Glutamatergic neuron (in vitro differentiated cells): ENCODE measurements at regions not wholly inside any gene's neighbourhood (a gene's known extent, or its start where the extent isn't known, plus 50 kb on each side); places are given as distances from the start of the nearest gene placed in this dataset.

ENCODE experiments used
- DNase-seq: peaks from one replicate; pipeline ENCODE4 v3.0.0; 2022
- H3K27ac Mint-ChIP-seq: one replicate; pipeline ENCODE4 v1.8.0; 2020; ENCODE audit warnings: mild to moderate bottlenecking, mixed read lengths, inconsistent platforms; ENCODE audit not compliant: unreplicated experiment
- H3K27me3 Mint-ChIP-seq: one replicate; pipeline ENCODE4 v1.8.0; 2020; ENCODE audit warnings: mild to moderate bottlenecking, moderate library complexity, mixed read lengths, inconsistent platforms; ENCODE audit not compliant: unreplicated experiment
- H3K36me3 Mint-ChIP-seq: one replicate; pipeline ENCODE4 v1.8.0; 2020; ENCODE audit warnings: mild to moderate bottlenecking, mixed read lengths, inconsistent platforms; ENCODE audit not compliant: unreplicated experiment
- H3K4me1 Mint-ChIP-seq: one replicate; pipeline ENCODE4 v1.8.0; 2020; ENCODE audit warnings: mild to moderate bottlenecking, low read depth, mixed read lengths, inconsistent platforms; ENCODE audit not compliant: unreplicated experiment
- H3K4me3 Mint-ChIP-seq: one replicate; pipeline ENCODE4 v1.8.0; 2020; ENCODE audit warnings: mild to moderate bottlenecking, mixed read lengths, inconsistent platforms; ENCODE audit not compliant: unreplicated experiment
- H3K9me3 Mint-ChIP-seq: one replicate; pipeline ENCODE4 v1.8.0; 2020; ENCODE audit warnings: mild to moderate bottlenecking, moderate library complexity, mixed read lengths, inconsistent platforms; ENCODE audit not compliant: unreplicated experiment
- TF ChIP-seq, protein P1 (sequence below): fragments of 200-600 bp; sonication (generic); IDR thresholded peaks from one replicate; pipeline ENCODE4 v1.5.0; 2021; ENCODE audit not compliant: partially characterized antibody, unreplicated experiment

GRCh38 chr6:25173951-25174474 lies 105.2 kb upstream of the CARMIL1 start:
- TF ChIP-seq, protein P1, sequence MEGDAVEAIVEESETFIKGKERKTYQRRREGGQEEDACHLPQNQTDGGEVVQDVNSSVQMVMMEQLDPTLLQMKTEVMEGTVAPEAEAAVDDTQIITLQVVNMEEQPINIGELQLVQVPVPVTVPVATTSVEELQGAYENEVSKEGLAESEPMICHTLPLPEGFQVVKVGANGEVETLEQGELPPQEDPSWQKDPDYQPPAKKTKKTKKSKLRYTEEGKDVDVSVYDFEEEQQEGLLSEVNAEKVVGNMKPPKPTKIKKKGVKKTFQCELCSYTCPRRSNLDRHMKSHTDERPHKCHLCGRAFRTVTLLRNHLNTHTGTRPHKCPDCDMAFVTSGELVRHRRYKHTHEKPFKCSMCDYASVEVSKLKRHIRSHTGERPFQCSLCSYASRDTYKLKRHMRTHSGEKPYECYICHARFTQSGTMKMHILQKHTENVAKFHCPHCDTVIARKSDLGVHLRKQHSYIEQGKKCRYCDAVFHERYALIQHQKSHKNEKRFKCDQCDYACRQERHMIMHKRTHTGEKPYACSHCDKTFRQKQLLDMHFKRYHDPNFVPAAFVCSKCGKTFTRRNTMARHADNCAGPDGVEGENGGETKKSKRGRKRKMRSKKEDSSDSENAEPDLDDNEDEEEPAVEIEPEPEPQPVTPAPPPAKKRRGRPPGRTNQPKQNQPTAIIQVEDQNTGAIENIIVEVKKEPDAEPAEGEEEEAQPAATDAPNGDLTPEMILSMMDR: no peak
- no peaks in the 10 kb centered on the region for H3K4me1 Mint-ChIP-seq
- H3K9me3 Mint-ChIP-seq: no peaks in the 10 kb centered on the region
- DNase-seq: no peak
- H3K27me3 Mint-ChIP-seq: peaks cover 2% of the 10 kb centered on the region
- no peaks in the 10 kb centered on the region for H3K36me3 Mint-ChIP-seq
- no peak overlapping the region for H3K4me3 Mint-ChIP-seq
- no peak overlapping the region for H3K27ac Mint-ChIP-seq

DNA sequence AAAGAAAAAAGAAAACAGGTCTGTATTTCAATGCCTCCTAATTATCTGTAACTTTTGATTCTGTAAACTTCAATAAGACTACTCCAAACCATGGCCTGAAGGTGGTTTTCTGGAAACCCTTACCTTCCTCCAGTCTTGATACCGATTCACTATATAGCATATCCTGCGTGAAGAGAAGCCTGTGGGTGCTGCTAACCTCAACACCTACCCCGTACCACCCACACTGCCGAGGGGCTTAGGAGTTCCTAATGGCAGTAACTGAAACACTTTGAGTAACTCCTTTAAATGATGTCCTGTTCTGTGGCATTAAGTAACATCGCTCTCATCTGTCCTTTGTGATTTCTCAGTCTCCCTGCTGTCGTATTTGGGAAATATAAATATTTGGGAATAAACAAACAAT lies 104.5 kb upstream of the CARMIL1 start:
- Mint-ChIP-seq H3K27ac (no peak overlapping the region), H3K27me3 (peaks cover 4% of the 10 kb centered on the region), H3K36me3 (no peaks in the 10 kb centered on the region), H3K4me1 (no peaks in the 10 kb centered on the region), H3K4me3 (no peak overlapping the region), H3K9me3 (no peaks in the 10 kb centered on the region)
- no peak for DNase-seq
- TF ChIP-seq, protein P1: no peak

- TF ChIP-seq, protein P1: no peak
- no peak overlapping the region for H3K4me3 Mint-ChIP-seq
- no peak overlapping the region for H3K27ac Mint-ChIP-seq
- no peaks in the 10 kb centered on the region for H3K36me3 Mint-ChIP-seq
- H3K27me3 Mint-ChIP-seq: peaks cover 4% of the 10 kb centered on the region
- no peaks in the 10 kb centered on the region for H3K9me3 Mint-ChIP-seq
- DNase-seq: no peak
- no peaks in the 10 kb centered on the region for H3K4me1 Mint-ChIP-seq
Observed at GRCh38 chr6:25175196-25175595, 104.0 kb upstream of the CARMIL1 start.

DNA sequence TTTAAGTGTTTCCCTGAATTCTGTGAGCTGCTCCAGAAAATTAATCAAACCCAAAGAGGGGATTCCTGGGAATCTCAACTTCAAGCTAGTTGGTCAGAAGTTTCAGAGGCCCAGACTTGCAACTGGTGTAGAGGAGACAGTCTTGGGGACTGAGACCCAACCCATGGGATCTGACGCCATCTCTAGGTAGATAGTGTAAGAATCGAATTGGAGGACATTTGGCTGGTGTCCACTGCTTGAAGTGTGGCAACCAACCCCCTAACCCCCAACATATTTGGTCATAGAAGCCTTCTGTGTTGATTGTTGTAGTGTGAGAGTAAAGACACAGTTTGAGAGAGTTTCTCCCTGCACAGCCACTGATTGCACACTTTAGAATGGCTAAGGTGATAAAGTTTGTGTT lies 103.5 kb upstream of the CARMIL1 start:
- H3K9me3 Mint-ChIP-seq: no peaks in the 10 kb centered on the region
- no peaks in the 10 kb centered on the region for H3K36me3 Mint-ChIP-seq
- peaks cover 4% of the 10 kb centered on the region for H3K27me3 Mint-ChIP-seq
- TF ChIP-seq, protein P1: no peak
- H3K4me1 Mint-ChIP-seq: no peaks in the 10 kb centered on the region
- H3K27ac Mint-ChIP-seq: no peak overlapping the region
- H3K4me3 Mint-ChIP-seq: no peak overlapping the region
- no peak for DNase-seq

DNA sequence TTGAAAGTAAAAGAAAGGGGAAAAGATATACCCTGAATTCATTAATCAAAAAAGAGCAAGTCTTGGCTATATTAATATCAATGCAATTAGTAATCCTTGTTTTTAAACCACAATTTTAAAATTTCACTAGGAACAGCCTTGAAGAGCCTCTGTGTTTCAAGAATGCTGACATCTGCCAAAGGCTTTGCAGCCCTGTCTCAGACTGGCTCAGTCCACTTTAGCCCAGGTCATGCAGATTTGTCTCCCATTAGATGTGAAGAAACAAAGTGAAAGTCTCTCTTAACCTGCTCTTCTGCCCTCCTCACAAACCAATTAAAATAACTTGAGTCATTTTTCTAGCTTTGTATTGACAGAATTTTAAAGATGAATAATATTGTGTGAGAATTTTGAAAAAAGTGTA lies 102.7 kb upstream of the CARMIL1 start:
- Mint-ChIP-seq H3K27me3 (peaks cover 4% of the 10 kb centered on the region), H3K36me3 (no peaks in the 10 kb centered on the region), H3K9me3 (no peaks in the 10 kb centered on the region), H3K27ac (no peak overlapping the region), H3K4me3 (no peak overlapping the region), H3K4me1 (no peaks in the 10 kb centered on the region)
- DNase-seq: no peak
- TF ChIP-seq, protein P1: no peak
